Esophagus squamous epithelium (tissue), 5 donors: ENCODE measurements at regions not wholly inside any gene's neighbourhood (a gene's known extent, or its start where the extent isn't known, plus 50 kb on each side); places are given as distances from the start of the nearest gene placed in this dataset.

ENCODE experiments used
- DNase-seq: peaks from one replicate; lab custom pipeline; 2025; lab: John Stamatoyannopoulos, UW
- H3K27ac ChIP-seq, 4 donors: fragments of 200-600 bp; sonication (generic); one replicate each; pipeline ENCODE4 v1.5.1; 2016 to 2019; ENCODE audit warnings: mild to moderate bottlenecking in 1 of 4
- H3K27me3 ChIP-seq, 4 donors: fragments of 200-600 bp; sonication (generic); 1 replicate in 3 of 4; 2 replicates in 1 of 4; pipeline versions ENCODE4 v1.5.1 to v1.6.0; 2017 to 2021; ENCODE audit warnings: antibody characterized with exemption in 1 of 4
- H3K36me3 ChIP-seq, 3 donors: fragments of 200-600 bp; sonication (generic); one replicate each; pipeline ENCODE4 v1.5.1; 2016 to 2019
- H3K4me1 ChIP-seq, 3 donors: fragments of 200-600 bp; sonication (generic); one replicate each; pipeline ENCODE4 v1.5.1; 2017 to 2019
- H3K4me3 ChIP-seq, 4 donors: fragments of 200-600 bp; sonication (generic); 1 replicate in 3 of 4; 2 replicates in 1 of 4; pipeline ENCODE4 v1.5.1; 2016 to 2019; ENCODE audit warnings: mild to moderate bottlenecking in 2 of 4, moderate library complexity in 1 of 4
- H3K9me3 ChIP-seq, 3 donors: fragments of 200-600 bp; sonication (generic); one replicate each; pipeline ENCODE4 v1.5.1; 2016 to 2019
- CTCF ChIP-seq, 6 experiments: fragments of 450-650 bp in 4 of 6; fragments of 200-600 bp in 2 of 6; sonication (generic) in 2 of 6; IDR thresholded peaks; one replicate each; pipeline ENCODE4 v1.5.1; 2016 to 2019; ENCODE audit warnings: antibody characterized with exemption in 6 of 6, mild to moderate bottlenecking in 4 of 6, moderate library complexity in 4 of 6
- POLR2A ChIP-seq, 4 donors: fragments of 450-650 bp; IDR thresholded peaks; one replicate each; pipeline ENCODE4 v1.6.1; 2017; ENCODE audit warnings: antibody characterized with exemption in 4 of 4, mild to moderate bottlenecking in 4 of 4, moderate library complexity in 3 of 4
- WGBS, 2 donors: methylation state at CpG; one replicate each; pipeline ENCODE4 v1.1.5; 2018; 5-methylcytosine and 5-hydroxymethylcytosine counted together
- intact Hi-C: fragments of 100-400 bp; cut with DNase I; formaldehyde crosslinking; loops from one replicate; pipeline ENCODE4 v1.15.0; 2022
- donor health status: DM: yes; HTN: yes; CAD: no.

- intact Hi-C loops, result no loop called here
- no peaks in the 10 kb centered on the region for H3K36me3 ChIP-seq
- DNase-seq, result no peak
- 45 to 63% methylated on average over 10 to 11 of the region's 41 CpGs for WGBS, 2 donors
- H3K4me3 ChIP-seq, result no peak overlapping the region
- H3K4me1 ChIP-seq, result no peaks in the 10 kb centered on the region
- H3K9me3 ChIP-seq, result no peaks in the 10 kb centered on the region
- no peak overlapping the region for H3K27ac ChIP-seq
- H3K27me3 ChIP-seq, result peaks cover 0 to 4% (median 0%) of the 10 kb centered on the region in 4 donors
- TF ChIP-seq POLR2A (IDR thresholded peaks at IDR 0.05) (no peak), CTCF (IDR thresholded peaks at IDR 0.05) (no peak)
Measured at GRCh38 chr1:106080608-106081325, 975.7 kb upstream of the PRMT6 start.

GRCh38 chr1:106111044-106111443, 945.4 kb upstream of the PRMT6 start:
- H3K4me1 ChIP-seq, result no peaks in the 10 kb centered on the region
- intact Hi-C loops, result no loop called here
- 34% methylated on average over 2 of the region's 2 CpGs for WGBS, 2 donors

GRCh38 chr1:106113851-106114250, 942.6 kb upstream of the PRMT6 start:
- no peak overlapping the region for H3K27ac ChIP-seq
- intact Hi-C loops, result no loop called here
- peaks cover 0 to 5% (median 0%) of the 10 kb centered on the region in 3 donors for H3K9me3 ChIP-seq
- no peak overlapping the region for H3K4me3 ChIP-seq
- H3K4me1 ChIP-seq, result no peaks in the 10 kb centered on the region
- TF ChIP-seq POLR2A (IDR thresholded peaks at IDR 0.05) (no peak), CTCF (IDR thresholded peaks at IDR 0.05) (no peak)
- 44 to 60% methylated on average over 1 to 2 of the region's 2 CpGs for WGBS, 2 donors
- no peaks in the 10 kb centered on the region for H3K36me3 ChIP-seq
- DNase-seq, result no peak
- no peaks in the 10 kb centered on the region for H3K27me3 ChIP-seq

More at GRCh38 chr1:106111044-106111443, 945.4 kb upstream of the PRMT6 start:
- Histone ChIP-seq H3K4me3 (no peak overlapping the region), H3K27me3 (no peaks in the 10 kb centered on the region), H3K27ac (no peak overlapping the region), H3K9me3 (peaks cover 0 to 4% (median 0%) of the 10 kb centered on the region in 3 donors), H3K36me3 (no peaks in the 10 kb centered on the region)
- DNase-seq, result no peak
- no peak for TF ChIP-seq CTCF (IDR thresholded peaks at IDR 0.05)
- no peak for TF ChIP-seq POLR2A (IDR thresholded peaks at IDR 0.05)

- no peaks in the 10 kb centered on the region for H3K36me3 ChIP-seq
- TF ChIP-seq POLR2A (IDR thresholded peaks at IDR 0.05), result no peak
- TF ChIP-seq CTCF (IDR thresholded peaks at IDR 0.05), result no peak
- intact Hi-C loops, result no loop called here
- no peaks in the 10 kb centered on the region for H3K4me1 ChIP-seq
- DNase-seq, result no peak
- 40% methylated on average over 1 of the region's 2 CpGs; no CpG with 5 or more reads in 1 of the 2 donors for WGBS, 2 donors
- H3K27me3 ChIP-seq, result no peaks in the 10 kb centered on the region
- peaks cover 0 to 24% (median 12%) of the 10 kb centered on the region in 3 donors for H3K9me3 ChIP-seq
- no peak overlapping the region for H3K4me3 ChIP-seq
- no peak overlapping the region for H3K27ac ChIP-seq
Measured at GRCh38 chr1:106120789-106121188, 935.7 kb upstream of the PRMT6 start.

GRCh38 chr1:106121728-106122127, 934.7 kb upstream of the PRMT6 start:
- WGBS, 2 donors, result 83 to 100% methylated on average over 2 to 5 of the region's 6 CpGs
- Histone ChIP-seq H3K36me3 (no peaks in the 10 kb centered on the region), H3K27me3 (no peaks in the 10 kb centered on the region), H3K4me3 (no peak overlapping the region), H3K9me3 (peaks cover 0 to 24% (median 12%) of the 10 kb centered on the region in 3 donors), H3K4me1 (no peaks in the 10 kb centered on the region), H3K27ac (no peak overlapping the region)
- intact Hi-C loops, result no loop called here
- TF ChIP-seq POLR2A (IDR thresholded peaks at IDR 0.05) (no peak), CTCF (IDR thresholded peaks at IDR 0.05) (no peak)
- no peak for DNase-seq
